Mucosa of gallbladder (tissue), 1 donor: ENCODE measurements at regions not wholly inside any gene's neighbourhood (a gene's known extent, or its start where the extent isn't known, plus 50 kb on each side); places are given as distances from the start of the nearest gene placed in this dataset.
"Not testable (repeated sequence)": the region's sequence is repeated elsewhere in the genome, so short reads cannot be mapped to it uniquely, and the experiment has no call there.

Experiments used
- DNase-seq: peaks from one replicate; pipeline ENCODE4 v3.0.0-alpha.2; 2020; ENCODE audit warnings: low spot score
- donor health status: DM: no; HTN: no; CAD: no.

- DNase-seq: no peak
These were observed 183.9 kb downstream of the MYRFL start for GRCh38 chr12:70008944-70009343.

DNA sequence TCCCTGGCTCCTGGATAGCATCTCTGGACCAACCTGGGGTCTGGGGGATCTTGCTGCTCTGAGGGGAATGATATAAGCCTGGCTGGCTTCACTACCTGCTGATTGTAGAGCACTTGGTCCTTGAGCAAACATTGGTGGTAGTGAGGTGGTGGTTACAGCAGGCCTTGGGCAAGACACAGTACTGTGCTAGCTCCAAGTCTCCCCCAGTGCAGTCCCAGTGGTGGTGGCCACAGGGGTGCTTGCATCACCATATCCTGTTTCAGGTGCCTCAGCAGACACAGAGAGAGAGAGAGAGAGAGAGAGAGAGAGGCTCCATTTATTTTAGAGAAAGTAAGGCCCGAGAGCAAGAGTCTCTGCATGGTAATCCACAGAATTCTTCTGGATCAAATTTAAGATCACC, 186.3 kb downstream of the MYRFL start:
- no peak for DNase-seq

DNA sequence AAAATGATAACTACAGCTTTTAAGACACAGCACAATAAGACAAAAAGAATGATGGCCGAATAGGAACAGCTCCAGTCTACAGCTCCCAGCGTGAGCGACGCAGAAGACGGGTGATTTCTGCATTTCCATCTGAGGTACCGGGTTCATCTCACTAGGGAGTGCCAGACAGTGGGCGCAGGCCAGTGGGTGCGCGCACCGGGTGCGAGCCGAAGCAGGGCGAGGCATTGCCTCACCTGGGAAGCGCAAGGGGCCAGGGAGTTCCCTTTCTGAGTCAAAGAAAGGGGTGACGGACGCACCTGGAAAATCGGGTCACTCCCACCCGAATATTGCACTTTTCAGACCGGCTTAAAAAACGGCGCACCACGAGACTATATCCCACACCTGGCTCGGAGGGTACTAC, 188.0 kb downstream of the MYRFL start:
- DNase-seq: not testable (repeated sequence)

GRCh38 chr12:70028515-70028914, 203.5 kb downstream of the MYRFL start:
- no peak for DNase-seq

DNA sequence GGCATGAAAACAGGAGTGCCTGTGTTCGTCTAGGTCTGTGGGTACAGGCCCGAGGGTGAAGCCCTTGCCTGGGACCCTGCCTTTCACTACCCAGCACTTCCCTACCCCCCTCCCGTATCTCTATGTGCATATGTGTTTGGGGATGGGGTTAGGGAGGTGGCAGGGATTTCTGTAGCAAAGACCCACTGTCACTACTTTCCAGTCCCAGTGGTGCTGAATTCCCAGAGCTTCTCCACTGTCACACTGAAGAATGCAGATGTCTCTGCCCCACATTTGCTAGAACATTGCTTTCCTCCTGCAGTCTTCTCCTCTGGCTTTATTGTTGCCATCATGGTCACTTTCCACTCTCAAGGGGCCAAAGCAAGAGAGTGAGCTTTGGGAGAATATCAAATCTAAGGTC, 203.9 kb downstream of the MYRFL start:
- DNase-seq: no peak

- no peak for DNase-seq
These were observed 206.0 kb downstream of the MYRFL start for GRCh38 chr12:70031046-70031445.

GRCh38 chr12:70032076-70032475, 207.0 kb downstream of the MYRFL start:
- DNase-seq: no peak

- no peak for DNase-seq
These were observed 208.3 kb downstream of the MYRFL start for GRCh38 chr12:70033310-70033709.

GRCh38 chr12:70040141-70040540, 203.1 kb upstream of the CNOT2 start:
- no peak for DNase-seq

DNA sequence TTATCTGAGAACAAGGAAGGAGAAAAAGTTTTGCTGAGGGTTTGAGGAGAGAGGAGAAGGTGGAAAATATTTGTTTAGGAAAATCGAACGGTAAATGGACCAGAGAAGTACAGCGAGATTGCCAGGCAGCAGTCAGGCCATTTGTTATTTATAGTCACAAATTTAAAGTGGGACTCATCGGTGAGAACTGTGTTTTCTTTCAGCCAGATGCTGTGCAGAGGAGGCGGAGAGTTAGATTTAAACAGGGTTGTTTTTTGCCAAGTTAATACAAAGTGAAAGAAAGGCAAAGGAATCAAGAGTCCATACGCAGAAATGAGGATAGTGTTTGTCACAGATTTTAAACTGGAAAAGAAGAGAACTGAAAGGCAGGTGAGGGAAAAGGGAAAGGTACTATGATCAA, 200.6 kb upstream of the CNOT2 start:
- no peak for DNase-seq

DNA sequence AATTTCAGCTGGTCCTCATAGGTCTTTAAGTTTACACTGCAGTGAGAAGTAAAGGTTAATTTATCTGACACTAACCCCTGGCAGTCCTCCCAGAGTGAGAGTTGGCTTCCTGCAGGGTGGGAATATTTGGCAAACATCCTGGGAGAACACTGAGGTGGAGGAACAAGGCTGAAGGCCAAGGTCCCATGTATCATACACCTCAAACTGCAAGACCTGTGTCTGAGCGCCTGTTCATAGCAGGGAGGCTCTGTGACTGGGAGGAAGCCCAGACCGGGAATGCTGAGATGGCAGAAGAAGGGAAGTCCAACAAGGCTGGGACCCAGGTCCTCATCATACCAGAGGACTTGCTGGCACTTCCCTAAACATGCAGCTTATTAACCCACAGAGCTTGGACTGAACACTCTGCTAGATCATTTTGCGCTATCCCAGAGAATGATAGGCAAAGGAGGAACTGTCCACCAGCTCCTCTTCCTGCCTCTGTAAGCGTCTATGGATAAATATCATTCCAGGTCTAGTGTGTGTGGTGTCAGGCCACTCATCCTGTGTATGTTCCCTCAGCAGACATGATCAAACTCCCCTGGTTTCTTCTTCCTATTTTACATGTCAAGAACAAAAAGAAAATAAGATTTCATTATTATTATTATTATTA, 199.6 kb upstream of the CNOT2 start:
- peak; percentile 76 for DNase-seq

GRCh38 chr12:70044167-70044566, 199.1 kb upstream of the CNOT2 start:
- DNase-seq: no peak

DNA sequence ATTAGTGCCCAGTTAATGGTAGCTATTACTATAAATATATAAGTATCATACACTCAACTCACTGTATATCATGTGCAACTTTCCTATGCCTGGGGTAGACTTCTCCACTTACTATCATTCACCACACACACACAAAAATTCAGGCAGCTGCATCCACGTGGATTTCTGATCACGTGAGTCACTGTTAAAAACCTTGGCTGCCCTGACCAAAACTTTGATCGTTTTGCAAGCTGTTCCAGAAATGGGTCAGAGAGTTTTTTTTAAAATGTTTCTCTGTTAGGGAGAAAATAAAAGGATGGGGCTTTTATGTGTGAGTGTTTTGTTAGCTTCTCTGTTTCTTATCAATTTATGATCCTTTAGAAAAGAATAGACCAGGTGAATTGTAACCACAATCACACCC, 198.2 kb upstream of the CNOT2 start:
- no peak for DNase-seq

DNA sequence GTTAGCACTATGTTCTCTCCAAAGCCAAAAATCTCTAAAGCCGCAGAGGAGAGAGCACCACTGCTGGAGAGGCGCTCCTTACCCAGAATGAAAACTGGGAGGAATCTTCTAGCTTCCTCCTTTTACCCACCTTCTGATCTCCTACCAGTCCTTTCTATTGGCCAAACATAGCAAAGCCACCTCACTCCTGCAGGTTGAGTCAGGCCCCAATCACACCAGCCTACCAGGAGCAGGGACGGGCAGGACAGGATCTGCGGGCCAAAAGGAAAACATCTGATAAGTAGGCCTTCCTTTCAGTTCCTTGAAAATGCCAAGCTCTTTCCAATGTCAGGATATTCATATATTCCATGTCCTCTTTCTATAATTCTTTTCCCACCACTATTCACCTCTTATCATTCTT, 197.7 kb upstream of the CNOT2 start:
- no peak for DNase-seq

DNA sequence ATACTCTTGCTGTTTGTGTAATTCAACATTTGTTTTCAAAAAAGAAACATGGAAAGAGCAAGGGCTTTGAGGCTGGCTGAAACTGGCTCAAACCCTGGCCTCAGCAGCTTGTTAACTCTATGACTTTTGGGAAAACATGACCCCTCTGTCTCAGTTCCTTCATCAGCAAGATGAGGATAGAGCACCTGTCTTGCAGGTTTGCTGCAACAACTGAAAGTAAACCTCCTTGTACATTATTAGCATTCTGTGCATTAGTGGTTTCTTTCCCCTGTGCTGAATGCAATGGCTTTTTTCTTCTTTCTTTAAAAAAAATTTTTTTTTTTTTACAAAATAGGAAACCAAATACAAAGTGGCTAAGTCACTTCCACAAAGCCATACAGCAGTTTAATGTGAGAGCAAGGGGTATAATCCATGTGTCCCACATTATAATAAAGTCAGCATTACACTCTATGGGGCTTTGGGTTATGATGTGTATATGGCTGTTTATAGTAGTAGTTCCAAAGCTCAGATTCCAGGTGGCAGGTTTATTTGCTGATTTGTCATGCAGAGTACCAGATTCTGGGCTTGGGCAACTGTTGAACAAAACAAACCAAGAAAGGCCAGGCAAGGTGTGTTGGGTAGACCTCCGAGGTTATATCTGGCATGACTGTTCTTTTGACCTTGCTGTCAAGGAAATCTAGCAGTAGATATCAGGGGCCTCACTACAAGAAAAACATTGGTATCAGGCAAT, 194.5 kb upstream of the CNOT2 start:
- DNase-seq: no peak

DNA sequence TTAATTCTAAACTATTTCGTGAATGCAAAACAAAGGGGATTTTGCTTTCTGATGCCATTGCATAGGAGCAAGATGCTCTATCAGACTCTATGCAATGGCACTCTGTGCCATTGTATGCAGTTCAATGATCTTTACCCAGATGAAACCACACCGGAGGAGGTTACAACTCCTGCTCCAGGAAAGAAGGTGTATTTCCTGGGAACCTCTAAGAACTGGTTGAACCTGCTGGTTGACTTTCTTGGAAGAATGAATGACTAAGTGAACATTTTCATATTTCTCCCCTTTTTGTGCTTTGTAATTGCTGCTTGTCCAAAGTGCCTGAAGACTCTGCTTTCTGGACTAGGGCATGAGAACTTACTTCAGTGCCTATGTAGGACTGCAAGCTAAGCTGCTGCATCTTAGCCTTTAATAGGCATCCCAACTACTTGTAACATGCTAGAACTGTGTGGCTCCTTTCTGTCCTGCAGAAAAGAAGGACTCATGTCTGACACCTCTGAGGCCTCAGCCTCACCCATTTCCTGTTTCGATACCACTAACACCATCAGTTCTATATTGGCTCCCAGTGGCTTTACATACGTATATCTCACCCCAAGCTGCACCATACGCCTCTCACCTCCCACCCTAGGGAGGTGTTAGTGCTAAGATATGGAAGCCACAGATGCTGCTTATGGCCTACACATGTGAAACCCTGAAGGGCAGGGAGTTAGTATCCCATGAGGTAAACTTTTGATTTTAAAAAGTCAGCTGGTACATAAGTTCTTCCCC, 193.5 kb upstream of the CNOT2 start:
- peak; percentile 70 for DNase-seq

- no peak for DNase-seq
These were observed 190.8 kb upstream of the CNOT2 start for GRCh38 chr12:70052476-70052875.

DNA sequence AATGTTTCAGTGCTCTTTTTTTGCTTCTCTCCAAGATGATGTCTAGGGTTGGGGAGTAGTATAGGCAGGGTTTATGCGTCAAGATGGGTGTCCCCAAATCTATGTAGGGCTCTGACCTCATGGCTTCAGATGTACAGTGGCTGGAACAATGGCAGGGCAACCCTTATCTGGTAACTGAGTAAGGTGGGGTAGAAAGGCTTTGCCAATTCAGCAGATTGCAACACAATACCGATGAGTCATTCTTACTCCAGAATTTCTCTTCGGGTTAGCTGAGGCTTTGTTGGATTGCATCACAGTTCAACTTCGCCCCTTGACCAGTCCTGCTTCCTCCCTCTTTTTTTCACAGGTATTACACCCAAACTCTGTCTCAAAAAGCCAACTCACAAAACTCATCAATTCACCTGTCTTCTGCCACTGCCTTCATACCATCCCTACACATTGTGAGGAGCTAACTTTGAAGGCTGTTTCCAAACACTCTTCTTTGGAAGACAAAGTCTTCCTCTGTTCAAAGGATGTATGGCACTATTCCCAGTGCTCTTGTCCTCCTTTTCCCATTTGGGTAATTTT, 190.2 kb upstream of the CNOT2 start:
- DNase-seq: peak; percentile 76

GRCh38 chr12:70059373-70059772, 183.9 kb upstream of the CNOT2 start:
- no peak for DNase-seq

DNA sequence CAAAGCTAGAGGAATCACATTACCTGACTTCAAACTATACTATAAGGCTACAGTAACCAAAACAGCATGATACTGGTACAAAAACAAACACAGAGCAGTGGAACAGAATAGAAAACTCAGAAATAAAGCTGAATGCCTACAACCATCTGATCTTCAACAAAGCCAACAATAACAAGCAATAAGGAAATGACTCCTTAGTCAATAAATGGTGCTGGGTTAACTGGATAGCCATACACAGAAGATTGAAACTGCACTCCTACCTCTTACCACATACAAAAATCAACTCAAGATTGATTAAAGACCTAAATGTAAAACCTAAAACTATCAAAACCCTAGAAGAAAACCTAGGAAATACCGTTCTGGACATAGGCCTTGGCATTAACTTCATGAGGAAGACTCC, 182.6 kb upstream of the CNOT2 start:
- DNase-seq: no peak

DNA sequence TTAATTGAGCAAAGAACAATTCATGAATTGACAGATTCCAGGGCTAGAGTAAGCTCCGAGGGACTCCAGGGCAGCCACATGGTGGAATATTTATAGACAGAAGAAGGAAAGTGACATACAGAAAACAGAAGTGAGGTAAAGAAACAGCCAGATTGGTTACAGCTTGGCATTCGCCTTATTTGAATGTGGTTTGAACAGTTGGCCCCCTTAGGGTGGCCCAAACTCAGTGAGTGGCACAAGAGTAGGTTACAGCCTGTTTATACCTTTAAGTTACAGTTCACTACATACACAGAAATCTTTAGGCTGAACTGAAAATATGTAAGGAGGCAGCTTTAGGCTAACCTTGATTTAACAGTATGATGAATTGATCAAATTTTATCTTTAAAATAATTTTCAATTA, 174.5 kb upstream of the CNOT2 start:
- DNase-seq: no peak

DNA sequence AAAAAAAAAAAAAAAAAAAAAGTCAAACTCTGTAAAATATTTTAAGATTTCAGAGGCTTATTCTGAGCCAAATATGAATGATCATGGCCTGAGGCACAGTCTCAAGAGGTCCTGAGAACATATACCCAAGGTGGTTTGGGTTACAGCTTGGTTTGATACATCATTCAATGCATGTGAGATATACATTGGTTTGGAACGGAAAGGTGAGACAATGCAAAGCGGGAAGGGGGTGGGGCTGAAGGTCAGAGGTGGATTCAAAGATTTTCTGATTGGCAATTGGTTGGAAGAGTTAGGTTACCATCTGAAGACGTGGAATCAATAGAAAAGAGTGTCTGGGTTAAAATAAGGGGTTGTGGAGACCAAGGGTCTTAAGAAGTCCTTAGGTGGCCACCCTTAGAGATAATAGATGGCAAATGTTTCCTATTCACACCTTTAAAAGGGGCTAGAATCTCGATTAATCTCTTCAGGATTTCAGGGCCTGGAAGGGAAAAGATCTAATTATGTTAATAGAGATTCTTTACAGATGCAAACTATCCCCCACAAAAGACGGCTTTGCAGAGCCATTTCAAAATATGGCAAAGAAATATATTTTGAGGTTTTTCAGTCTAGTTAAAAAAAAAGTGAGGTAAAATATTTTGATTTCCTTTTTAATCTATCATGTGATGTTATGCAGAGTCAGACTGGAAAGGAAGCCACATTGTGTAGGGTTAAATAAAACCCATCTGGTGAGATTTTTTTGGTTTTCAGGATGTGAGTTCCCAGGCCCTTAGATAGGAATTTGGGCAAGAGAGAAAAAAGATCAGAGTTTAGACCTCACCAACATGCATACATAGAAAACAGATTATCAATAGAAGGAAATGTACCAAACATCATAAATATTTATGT, 173.8 kb upstream of the CNOT2 start:
- no peak for DNase-seq
